Fibroblast of skin of abdomen (primary cell): ENCODE measurements at regions not wholly inside any gene's neighbourhood (a gene's known extent, or its start where the extent isn't known, plus 50 kb on each side); places are given as distances from the start of the nearest gene placed in this dataset.
"Not testable (repeated sequence)": the region's sequence is repeated elsewhere in the genome, so short reads cannot be mapped to it uniquely, and the experiment has no call there.

Experiments
- DNase-seq: peaks from one replicate; pipeline ENCODE4 v3.0.0-alpha.2; 2013

- no peak for DNase-seq
Measured at GRCh38 chr2:122743021-122743675, 987.7 kb downstream of the TSN start.

- no peak for DNase-seq
Measured at GRCh38 chr2:122745603-122746002, 990.2 kb downstream of the TSN start.

DNA sequence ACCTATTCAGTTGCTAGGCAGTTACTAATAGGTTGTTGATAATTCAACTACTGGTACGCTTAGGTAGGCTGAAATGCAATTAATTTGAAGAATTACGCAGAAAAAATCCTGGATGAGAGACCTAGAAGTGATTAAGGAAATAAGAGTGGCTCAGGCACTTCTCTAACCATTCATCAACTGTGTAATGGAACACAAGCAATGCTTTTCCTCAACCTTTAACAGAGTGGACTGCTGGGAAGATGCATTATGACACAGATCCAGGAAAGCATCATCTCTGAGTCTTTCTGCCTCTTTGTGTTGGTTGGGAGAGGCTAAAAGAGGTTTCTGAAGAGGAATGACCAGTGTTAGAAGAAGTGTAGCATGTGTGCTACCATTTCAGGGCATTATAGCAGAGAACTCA lies 992.2 kb downstream of the TSN start:
- no peak for DNase-seq

DNA sequence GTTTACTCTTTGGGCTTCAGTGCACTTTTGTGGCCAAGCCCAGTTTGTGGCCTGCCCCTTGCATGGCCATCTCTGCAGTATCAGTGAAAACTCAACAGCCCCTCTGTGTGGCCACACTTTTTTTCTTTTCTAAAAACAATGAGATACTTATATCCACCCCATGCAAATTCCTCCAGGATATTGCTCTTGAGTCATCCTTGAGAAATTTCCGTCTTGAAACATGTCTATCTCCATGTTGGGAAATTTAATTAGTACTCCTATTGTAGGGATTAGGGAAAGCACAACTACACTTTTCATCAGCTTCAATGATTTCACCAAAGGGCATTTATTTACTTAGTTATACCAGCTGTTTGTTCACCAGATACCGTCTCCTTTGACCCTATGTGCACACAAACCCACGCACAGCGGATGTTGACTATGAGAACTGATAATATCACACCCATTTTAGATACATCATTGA lies 993.1 kb downstream of the TSN start:
- DNase-seq: peak; percentile 80

DNA sequence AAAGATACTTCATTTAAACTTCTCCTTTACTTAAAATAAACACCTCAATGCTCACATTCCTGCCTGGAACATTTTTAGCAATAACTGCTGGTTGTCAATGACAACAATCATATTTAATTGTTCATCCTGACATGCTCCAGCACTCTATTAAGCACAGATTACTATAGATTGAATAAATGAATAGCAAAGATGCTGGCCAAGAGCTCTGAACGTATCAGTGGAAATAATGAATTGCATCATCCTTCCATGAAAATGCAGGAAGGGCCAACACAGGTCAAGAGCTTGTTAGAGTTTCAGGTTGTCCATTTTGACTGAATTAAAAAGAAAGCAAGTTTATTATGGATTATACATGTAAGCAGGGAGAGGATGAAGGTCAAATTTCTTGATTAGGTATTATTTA lies 994.0 kb downstream of the TSN start:
- DNase-seq: no peak

- DNase-seq: no peak
Measured at GRCh38 chr2:122750095-122750494, 994.6 kb downstream of the TSN start.

DNA sequence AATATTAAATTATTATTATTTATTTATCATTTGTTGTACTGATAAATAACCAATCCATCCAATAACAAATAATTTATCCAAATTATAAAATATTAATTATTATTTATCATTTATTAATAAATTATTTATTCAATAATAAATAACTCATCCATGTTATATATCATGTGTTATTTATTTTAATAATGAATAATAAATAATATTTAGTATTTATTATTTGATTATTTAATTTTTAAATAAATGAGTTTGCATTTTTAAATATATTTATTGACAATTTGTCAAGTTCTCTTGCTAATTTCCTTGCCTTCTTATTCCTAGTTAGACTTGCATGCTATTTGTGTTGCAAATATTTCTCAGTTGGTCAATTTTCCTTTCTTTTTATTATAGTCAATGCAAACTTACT lies 995.4 kb downstream of the TSN start:
- no peak for DNase-seq

DNA sequence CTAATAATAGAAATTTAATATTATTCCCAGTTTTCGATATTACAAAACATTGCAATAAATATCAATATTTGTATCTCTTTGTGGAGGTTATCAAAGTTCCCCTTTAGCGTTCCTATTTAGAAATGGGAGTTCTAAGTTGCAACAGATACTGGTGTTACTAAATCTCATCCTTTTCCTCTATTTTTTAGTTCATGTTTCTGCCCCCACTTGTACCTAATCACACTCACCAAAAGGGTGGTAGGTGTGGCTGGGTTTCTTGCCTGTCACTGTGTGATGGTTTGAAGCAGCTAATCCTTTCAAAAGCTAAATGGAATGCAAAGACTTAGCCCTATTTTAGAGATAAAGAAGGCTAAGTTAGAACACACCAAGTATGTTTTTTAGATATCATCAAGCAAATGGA lies 997.9 kb downstream of the TSN start:
- DNase-seq: no peak

GRCh38 chr2:122754561-122754960 lies 999.1 kb downstream of the TSN start:
- no peak for DNase-seq

DNA sequence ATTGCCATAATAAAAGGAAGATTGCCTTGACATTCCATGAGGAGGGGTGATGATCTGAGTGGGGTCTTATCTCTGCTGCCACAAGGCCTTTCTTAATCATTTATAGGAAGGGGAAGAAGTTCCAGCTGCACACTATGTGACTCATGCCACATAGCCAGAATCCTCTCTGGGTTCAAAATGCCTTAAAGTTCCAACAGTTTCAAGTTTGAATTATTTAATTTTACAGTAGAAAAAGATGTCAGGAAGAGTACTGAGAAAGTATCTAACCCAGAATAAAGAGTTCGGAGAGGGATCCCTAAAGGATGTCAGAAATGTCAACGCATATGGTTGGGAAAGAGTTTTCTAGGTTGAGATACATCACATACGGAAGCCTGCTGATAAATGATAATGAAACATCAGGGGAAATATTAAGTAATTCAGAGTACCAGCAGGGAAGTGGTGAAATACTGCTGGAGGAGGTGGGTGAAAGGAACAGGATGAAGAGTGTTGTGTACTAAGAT lies 999.9 kb downstream of the TSN start:
- no peak for DNase-seq

- no peak for DNase-seq
Measured at GRCh38 chr2:122758967-122759366, 1003.5 kb downstream of the TSN start.

DNA sequence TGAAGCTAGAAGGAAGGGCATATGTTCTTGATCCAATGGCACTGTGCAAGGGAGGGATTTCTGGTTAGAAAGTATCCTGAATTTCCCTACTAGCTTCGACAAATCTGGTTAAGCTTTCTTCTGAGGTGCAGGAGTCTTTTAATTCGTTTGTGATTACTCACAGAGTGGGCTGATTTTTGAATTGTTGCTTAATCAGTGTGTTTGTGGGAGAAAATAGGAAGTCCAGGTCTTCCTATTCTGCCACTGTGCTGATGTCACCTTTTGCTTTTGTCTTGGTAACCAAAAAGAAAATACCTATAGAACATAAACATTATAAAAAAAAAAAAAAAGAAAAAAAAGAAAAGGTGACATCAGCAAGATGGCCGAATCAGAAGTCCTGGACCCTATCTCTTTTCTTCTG lies 1008.6 kb downstream of the TSN start:
- no peak for DNase-seq

DNA sequence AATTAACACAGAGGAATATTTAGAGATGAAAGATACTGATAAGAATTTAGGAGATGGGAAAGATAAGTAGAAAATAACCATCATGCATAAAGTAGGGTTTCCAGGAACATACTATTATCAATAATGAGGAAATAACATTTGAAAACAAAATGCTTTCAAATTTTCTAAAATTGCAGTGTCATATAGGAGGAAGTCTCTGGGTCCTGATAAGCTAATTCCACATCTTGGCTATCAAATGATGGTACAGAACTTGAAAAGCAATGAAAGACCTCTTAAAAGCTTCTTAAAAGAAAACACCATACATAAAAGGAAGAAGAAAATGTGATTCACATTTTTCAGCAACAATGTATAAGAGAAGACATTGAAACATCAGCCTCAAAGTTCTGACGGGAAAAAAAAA lies 1024.8 kb downstream of the TSN start:
- DNase-seq: no peak

GRCh38 chr2:122794100-122794499 lies 1038.6 kb downstream of the TSN start:
- DNase-seq: no peak

DNA sequence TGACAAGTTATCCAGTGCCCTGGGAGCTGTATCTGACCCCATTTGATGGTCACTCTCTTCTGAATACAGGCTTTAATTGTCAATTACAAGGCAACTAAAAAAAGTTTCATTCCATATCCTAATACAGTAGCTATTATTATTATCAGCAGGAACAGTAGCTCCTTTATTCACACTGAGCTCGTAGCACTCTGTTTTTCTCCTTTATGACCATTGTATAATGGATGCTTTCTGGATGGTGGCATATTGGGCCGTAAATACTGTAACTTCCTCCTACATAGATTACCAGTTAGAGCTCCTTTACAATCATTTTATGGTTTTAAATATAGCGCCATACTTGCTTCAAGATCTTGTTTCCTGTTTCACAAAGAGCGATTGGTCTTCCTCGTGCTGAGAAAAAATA lies 1040.3 kb downstream of the TSN start:
- no peak for DNase-seq

DNA sequence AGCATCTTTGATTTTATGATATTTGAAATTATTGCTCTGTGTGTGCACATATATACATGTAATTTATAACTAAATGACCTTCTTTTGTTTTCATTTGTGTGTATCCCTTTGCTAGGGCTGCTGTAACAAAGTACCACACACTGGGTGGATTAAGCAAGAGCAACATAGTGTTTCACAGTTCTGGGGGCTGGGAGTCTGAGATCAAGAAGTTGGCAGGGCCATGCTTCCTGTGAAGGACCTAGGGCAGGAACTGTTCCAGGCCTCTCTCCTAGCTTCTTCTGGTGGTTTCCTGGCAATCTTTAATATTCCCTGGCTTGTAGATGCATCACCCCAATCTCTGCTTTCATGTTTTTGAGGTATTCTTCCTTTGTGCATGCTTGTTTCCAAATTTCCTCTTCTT lies 1043.9 kb downstream of the TSN start:
- DNase-seq: no peak

GRCh38 chr2:122800781-122801180 lies 1045.3 kb downstream of the TSN start:
- no peak for DNase-seq

GRCh38 chr2:122804494-122804893 lies 1049.0 kb downstream of the TSN start:
- DNase-seq: no peak

DNA sequence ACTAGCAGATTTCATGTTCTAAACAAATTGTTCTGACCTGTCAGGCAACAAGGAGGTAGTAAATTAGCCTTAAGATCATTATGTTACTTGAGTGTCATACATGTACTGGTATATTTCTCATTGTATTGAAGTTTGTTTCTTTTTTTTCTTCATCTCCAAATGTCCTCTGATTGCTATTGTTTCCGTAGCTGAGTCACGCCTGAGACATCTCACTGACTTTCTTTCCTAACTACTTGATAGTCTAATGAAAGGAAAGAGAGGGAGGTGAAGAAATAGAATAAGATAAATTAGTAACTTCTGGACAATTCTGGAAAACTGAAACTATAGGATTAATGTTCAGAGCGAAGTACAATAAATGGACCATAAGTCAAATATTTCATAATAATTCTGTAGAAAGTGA lies 1049.9 kb downstream of the TSN start:
- DNase-seq: no peak

- DNase-seq: no peak
Measured at GRCh38 chr2:122808286-122808969, 1053.0 kb downstream of the TSN start.

GRCh38 chr2:122812214-122812613 lies 1056.8 kb downstream of the TSN start:
- DNase-seq: not testable (repeated sequence)

DNA sequence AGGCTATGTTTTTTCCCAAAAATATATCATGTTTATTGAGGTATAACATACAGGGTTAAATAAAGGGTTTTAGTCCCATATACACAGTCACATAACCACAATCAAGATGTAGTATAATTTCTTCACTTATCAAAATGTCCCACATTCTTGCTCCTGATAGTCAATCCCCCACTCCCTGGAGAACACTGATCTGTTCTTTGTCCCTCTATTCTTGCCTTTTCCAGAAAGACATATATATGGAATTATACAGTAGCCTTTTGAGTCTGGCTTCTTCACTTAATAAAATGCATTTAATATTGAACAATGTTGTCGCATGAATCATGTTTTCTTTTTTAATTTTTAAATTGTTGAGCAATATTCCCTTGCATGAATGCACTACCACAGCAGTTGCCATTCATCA lies 1059.7 kb downstream of the TSN start:
- no peak for DNase-seq

DNA sequence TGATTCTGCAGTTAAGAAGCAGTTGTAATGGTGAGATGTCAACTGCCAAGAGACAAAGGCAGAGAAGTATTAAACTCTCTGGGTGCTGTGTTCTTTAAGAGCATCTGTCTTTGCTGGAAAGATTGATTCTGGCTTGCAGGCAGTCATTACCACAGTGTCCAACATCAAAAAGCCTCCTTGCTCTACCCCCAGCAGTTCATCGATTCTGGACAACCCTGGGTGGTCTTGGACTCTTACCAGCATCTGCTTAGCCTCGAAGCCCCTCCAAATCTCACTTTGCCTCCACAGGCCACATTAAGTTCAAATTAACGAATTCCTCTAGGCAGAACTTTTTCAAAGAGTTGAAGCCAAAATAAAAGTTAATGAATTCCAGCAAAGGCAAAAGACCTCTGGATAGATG lies 1061.4 kb downstream of the TSN start:
- DNase-seq: no peak

GRCh38 chr2:122822319-122822718 lies 1066.9 kb downstream of the TSN start:
- DNase-seq: no peak
